SK-N-MC (cell line): ENCODE measurements at regions not wholly inside any gene's neighbourhood (a gene's known extent, or its start where the extent isn't known, plus 50 kb on each side); places are given as distances from the start of the nearest gene placed in this dataset.

ENCODE experiments used
- EZH2 ChIP-seq: fragments of 200-600 bp; sonication (generic); IDR thresholded peaks from one replicate; pipeline ENCODE4 v1.6.1; 2017; ENCODE audit warnings: antibody characterized with exemption
- POLR2AphosphoS5 ChIP-seq: IDR thresholded peaks from 2 replicates; pipeline ENCODE4 v1.6.1; 2012; ENCODE audit warnings: mild to moderate bottlenecking, low read depth, low read length, borderline replicate concordance

DNA sequence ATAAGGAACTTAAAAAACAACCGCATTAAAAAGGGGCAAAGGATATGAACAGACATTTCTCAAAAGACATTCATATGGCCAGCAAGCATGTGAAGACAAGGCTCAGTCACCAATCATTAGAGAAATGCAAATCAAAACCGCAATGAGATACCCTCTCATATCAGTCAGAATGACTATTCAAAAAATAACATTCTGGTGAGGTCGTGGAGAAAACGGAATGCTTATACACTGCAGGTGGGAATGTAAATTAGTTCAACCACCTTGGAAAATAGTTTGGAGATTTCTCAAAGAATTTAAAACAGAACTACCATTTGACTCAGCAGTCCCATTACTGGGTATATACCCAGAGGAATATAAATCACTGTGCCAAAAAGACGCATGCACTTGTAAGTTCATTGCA lies 496.6 kb upstream of the SGO1 start:
- TF ChIP-seq POLR2AphosphoS5 (no peak), EZH2 (no peak)
